GM18858 (cell line): ENCODE measurements at regions not wholly inside any gene's neighbourhood (a gene's known extent, or its start where the extent isn't known, plus 50 kb on each side); places are given as distances from the start of the nearest gene placed in this dataset.
"Not testable (repeated sequence)": the region's sequence is repeated elsewhere in the genome, so short reads cannot be mapped to it uniquely, and the experiment has no call there.

Experiments used
- ATAC-seq: cut with Tn5 transposase; IDR thresholded peaks from one replicate; pipeline ENCODE4 v1.9.1; 2021; ENCODE audit not compliant: unreplicated experiment

DNA sequence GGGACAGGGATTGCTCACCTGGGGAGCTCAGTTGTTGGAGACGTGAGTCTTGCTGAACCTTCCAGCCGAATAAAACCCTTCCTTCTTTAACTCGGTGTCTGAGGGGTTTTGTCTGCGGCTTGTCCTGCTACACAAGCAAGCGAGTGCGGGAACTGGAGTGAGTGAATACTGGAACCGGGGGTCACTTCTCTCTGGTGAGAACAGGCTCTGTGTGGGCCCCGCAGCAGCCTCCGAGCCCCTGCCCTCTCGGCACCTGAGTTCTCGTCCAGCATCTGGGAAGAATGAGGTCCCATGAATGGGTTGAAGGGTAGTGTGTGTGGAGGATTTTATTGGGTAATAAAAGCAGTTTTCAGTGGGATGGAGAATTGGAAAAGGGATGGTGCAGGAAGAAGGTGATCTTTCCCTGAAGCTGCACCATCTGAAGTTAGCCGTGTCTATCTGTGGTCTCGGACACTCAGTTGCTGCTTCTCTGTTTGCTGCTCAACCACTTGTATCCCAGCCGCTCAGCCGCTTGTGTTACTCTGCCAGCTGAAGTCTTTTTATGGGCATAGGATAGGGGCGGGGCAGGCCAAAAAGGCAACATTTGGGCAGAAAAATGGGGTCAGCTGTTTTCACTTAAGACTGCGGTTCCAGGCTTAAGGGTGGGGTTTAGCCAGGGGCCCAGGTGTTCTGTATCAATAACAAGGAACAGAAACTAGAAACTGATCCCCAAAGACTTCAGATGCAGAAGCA is 450.6 kb upstream of the CAMK1G start:
- ATAC-seq = no peak

DNA sequence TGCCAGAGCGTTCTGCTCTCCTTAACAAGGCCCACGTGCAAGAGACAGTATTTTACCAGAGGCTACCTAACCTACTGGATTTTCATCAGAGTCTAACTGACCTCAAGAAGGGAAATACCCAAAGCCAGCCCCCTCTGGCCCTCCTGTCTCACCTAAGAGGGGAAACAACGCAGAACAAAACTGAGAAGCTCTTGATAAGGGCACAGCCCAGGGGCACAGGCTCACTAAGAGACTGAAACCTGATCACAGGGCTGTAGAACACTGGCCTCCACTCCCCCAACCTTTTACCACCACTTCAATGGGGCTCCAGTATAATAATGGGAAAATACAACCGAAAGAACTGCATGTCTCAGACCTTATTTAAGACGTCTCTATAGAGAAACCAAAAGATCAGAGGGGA is 449.5 kb upstream of the CAMK1G start:
- no peak for ATAC-seq

DNA sequence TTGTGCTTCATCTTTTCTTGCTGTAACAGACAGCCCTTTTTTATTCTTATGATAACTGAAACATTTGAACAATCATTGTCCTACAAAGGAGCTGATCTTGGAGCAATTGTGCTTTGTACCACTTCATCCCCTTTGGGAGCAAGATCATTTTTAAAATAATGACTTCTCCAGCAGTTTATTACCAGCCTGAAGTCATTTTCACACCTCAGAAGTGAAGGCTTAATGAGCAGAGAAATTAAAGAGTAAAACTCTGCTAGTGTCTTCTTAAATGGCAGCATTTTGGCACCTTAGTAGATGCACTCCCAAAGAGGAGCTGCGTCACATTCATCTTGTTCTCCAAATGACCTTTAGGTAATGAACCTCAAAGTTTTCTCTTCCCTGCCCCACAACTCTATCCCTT is 439.6 kb upstream of the CAMK1G start:
- no peak for ATAC-seq

DNA sequence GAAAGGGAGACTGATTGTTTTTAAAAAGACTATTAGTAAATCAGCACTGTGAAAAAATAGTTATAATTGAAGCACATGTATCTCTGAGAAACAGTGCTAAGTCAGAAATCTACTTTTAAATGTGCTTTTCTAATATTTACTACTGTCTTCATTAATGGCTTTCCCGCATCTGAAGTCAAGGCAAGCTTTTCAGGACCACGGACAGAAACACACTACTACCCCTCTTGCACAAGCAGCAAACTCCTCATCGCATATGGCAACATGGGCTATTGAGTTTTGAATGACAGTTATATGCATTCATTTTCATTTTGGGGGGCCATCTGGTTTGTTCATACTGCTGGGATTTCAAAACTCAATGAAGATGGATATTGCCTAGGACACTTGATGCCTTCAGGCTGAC is 433.4 kb upstream of the CAMK1G start:
- ATAC-seq = no peak

DNA sequence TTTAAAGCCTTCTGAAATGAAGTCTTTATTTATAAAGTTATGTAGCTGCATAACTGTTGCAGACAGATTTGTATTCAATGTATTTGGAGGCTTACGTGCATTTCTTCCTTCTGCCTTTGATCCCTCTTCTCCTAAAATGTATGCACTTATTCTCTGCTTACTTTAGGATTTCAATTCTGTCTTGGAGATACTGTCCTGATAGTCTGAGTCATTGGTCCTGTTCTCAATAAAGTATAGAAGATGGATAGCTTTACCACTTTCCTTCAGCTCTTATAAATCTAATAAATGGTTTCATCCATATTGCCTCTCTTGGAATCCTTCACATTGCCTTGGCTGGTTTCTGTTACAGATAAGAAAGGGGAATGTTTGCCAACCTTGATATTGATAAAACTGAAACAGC is 430.1 kb upstream of the CAMK1G start:
- no peak for ATAC-seq

DNA sequence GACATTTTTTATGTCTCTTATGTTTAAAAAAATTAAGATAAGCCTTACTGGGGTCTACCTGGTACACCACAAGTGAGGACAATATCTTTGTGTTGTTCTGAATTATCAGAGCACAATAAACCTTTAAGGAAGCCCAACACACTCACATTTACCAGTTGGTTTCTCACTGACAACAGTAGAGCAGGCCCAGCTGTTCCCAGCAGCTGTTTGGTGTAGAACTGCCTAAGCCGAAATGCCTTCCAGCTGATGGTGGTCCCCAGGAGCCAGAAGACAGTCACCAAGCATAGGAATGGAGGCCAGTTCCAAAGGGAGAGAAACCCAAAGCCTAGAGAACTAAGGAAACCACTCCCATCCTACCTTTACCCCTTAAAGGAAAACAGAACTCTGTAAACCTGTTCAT is 428.6 kb upstream of the CAMK1G start:
- no peak for ATAC-seq

DNA sequence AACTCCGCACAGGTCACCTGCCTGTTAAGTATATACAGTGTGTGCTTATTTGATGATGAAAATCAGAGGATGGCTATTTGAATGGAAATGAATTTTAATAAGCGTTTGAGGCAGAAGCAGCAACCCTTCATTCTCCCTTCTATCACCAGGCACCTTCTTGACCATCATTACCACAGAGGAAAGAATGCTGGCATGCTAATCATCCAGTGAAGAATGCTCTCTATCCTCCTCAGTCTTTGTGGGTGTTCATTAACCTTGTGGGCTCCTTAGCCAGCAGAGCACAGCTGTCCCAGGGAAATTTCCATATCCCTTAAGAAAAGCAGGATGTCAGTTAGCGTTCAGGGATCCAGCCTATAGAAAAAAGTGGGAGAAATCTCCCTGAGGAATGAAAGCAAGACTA is 428.0 kb upstream of the CAMK1G start:
- ATAC-seq = no peak

DNA sequence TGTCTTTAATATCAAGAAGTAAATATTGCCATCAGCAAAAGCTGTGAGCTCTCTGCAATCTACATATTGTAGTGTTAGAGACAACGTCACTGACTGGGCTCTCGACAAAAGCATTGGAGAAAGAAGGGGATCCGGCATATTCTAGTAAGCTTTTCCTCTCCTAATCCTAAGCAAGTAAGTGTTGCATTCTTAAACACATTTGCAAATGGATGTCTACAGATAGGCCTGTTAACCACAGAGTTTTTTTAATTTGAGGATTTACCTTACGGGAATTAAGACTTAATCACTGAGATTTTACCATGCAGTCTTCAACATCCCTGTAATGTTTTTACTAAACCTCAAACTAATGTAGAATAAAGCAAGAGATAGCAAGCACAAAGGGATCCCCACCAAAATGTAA is 426.5 kb upstream of the CAMK1G start:
- ATAC-seq = no peak

DNA sequence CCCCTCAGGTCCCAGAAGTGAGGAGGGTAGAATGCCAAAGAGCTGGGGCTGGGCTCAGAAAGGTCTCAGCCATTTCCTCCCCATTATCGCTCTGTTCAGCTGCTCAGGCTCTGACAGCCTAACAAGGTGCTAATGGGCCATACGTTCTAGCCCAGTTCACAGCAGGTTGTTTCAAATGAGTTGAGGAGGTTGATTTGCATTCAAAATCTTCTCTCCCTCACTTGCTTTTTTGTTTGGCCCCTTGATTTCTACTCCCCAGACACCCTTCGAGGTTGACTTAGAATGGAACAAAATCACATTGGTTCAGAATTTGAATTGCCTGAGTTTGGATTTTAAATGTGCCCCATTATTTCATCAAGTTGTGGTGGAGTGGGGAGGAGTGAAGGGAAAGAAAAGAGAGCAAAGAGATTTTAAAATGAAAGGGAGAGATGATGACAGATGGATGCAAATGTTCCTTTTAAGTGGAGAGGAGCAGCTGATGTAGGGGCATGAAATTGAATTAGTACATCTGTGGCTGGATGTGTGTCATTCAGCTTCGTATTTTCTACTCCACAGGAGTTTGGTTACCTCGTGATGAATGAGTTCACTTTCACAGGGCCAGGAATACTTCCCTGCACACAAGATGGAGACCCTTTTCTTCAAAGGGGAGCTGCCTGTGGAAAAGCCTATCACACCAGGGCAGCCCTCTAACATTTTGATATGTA is 425.8 kb upstream of the CAMK1G start:
- no peak for ATAC-seq

DNA sequence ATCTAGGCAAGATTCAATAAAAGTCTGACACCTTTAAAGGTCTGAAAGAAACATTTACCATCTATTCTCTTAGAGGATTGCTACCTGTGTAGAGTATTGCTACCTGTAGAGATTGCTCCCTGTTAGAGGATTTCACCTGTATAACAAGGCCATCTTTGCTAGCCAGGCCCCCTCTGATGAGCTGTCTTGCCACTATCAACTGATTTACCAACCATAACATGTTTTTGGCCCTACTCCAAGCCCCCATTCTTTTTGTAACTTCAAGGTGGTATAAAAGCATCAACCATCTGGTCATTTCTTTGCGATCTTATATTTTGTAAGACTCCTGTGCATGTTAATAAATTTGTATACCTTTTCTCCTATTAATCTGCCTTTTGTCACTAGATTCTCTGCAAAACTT is 424.7 kb upstream of the CAMK1G start:
- ATAC-seq = no peak

DNA sequence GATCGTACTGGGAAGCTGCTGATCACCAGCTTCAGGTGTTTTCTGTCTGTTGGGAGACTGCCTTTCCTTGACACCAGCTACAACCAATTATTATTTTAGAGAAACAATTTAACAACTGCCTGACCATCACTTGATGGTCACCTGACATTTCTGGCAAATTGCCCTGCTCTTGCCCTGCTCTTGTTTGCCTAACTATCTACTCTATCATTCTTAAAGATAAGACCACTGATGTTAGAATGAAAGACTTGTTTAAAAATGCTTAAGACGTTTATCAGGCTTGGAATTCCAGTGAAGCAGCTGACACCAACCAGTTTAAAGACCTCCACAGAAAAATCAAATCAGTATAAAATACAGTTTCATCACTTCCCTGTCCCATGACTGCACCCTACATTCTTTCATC is 423.3 kb upstream of the CAMK1G start:
- no peak for ATAC-seq

DNA sequence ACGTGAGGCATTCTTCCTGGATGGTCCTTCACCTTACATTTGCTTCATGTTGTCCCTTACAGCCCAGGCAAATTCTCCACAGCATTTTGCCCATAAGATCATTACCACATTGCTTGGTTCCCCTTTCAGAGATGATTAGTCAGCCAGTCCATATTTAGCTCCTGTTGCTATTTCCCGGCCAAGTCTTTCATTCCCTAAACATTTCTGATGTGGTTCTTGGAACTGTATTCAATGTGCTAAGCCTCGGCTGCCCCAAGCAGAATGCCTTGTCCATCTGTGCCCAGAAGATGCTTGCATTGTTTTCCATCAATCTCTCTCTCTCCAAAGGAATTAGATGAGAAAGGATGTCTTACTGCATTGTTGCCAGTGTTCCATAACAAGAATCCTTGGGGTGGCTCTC is 420.9 kb upstream of the CAMK1G start:
- no peak for ATAC-seq

DNA sequence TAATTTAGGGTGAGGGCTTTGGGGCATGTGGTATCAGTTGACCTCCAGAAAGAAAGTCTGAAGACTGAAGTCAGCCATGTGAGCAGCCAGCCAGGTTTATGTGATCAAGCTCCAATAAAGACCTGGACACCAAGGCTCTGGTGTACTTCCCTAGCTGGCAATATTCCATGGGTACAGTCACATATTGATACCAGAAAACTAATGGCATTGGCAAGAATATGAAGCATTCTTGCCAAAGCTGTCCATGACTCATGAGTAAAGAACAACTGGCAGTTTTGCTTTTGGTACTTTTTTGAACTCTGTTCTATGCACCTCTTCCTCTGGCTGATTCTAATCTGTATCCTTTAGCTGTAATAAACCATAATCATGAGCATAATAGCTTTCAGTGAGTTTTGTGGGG is 415.3 kb upstream of the CAMK1G start:
- no peak for ATAC-seq

DNA sequence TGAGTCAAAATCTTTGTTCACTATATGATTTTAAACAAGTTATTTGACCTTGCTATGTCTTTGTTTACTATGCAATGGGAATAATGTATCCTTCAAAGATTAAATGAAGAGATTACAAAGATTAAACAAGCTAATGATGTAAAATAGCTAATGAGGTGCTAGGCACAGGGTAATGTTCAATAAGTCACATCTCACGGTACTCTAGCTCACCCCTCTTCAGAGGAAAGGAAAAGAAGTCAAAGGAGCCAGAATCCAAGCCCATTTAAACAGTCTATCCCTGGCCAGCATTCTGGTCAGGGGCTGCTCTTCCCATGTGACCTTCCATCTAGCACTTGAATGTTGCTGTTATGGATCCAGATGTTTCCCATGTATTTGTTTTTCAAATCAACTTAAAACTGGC is 412.4 kb upstream of the CAMK1G start:
- ATAC-seq = no peak

DNA sequence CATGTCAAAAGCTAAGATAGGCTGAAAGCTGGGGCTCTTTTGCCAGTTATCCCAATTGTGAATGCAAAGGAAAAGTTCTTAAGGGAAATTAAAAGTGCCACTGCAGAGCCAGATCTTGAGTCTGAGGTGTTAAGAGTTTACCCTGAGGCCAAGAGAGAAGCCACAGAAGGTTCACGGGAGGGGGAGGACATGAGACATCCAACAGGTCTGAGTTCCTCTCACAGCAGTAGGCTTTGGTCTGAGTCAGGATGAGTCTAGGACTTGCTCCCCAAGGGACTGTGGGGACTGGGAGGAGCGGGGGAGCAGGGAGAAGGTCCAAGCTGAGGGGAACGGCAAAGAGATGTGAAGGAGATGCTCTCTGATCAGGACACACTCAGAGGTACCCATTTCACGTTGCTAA is 411.2 kb upstream of the CAMK1G start:
- ATAC-seq = no peak

DNA sequence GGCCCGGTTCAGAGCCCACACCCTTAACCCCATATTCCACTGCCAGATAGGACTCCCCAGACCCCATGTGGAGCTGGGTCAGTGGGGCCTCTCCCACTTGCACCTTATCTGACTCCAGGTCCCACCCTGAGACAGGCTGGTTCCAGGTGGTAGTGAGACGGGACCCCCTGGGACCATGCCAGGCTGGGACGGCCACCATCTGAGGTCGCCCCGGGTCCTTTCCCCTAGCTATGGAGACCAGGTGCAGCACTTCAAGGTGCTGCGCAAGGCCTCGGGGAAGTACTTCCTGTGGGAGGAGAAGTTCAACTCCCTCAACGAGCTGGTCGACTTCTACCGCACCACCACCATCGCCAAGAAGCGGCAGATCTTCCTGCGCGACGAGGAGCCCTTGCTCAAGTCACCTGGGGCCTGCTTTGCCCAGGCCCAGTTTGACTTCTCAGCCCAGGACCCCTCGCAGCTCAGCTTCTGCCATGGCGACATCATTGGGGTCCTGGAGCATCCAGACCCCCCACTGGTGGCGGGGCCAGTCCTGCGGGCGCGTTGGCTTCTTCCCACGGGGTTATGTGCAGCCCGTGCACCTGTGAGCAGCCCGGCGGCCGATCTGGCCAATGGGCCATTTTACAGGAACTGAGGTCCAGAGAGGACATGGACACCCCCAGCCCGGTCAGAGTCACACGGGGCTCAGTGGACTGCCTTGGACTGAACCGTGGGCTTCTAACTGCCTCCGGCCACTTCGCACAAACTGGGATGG is 410.5 kb upstream of the CAMK1G start:
- ATAC-seq = not testable (repeated sequence)

DNA sequence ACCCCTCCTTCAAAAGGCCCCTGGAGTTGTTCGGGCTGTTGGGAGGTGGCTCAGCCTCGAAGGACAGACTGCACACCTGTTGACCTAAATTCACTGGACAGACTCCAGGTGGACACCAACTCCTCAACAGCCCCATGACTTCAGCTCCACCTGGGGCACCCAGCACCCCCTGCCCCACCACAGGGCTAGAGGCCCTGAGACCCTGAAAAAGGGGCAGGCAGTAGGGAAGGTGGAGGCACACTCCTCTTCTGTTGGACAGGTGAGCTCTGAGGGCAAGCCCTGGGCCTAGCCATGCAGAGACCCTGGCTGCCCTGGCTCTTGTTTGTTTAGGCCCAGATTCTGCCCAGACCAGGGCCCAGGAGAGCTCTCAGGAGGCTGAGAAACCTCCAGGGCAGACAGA is 409.7 kb upstream of the CAMK1G start:
- ATAC-seq = not testable (repeated sequence)

DNA sequence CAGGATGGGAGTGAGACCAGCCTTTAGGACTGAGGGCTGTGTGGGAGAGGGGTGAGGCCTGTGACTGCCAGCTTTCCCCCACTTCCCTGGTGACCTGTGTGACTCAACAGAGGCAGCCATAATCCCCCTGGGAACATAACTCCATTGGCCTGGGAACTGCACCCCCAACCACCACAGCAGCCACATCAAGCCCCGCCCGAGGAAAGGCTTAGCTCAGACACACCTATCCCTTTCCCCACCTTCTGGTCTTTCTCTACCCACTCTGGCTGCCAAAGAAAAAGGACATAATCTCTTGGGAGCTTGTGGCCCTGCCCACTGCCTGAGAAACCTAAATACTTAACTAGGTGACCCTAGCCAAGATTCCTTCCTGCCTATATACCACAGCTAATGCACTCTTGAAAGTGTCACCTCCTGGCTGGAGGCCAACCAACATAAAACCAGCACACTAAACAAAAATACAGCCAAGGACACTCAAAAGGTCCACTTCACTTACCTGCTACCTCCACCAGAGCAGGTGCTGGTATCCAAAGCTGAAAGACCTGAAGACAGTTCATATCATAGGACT is 406.6 kb upstream of the CAMK1G start:
- ATAC-seq = no peak

DNA sequence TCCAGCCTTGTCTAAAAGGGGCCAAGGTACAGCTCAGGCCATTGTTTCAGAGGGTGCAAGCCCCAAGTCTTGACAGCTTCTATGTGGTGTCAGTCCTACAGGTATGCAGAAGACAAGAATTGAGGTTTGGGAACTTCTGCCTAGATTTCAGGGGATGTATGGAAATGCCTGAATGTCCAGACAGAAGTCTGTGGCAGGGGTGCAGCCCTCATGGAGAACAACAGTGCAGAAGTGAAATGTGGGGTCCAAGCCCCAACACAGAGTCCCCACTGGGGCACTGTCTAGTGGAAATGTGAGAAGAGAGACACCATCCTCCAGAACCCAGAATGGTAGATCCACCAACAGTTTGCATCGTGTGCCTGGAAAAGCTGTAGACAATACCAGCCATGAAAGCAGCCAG is 400.3 kb upstream of the CAMK1G start:
- ATAC-seq = no peak

DNA sequence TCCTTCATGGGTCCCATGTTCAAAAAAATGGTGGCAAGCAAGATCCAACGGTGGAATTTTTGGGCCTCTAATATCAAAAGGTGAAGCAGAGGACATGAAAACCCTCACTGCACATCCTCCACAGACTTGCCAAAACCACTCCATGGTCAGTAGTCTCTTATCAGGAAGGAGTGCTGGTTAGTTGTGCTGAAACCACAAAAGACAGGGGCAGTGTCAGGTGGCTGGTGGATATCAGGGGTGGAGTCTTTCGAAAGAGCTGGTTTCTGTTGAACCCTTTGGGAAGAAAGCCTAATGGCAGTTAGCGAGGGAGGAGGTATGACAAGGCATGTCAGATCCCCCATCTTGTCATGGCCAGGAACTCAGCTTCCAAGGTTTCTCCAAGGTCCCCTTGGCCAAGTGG is 395.9 kb upstream of the CAMK1G start:
- no peak for ATAC-seq

DNA sequence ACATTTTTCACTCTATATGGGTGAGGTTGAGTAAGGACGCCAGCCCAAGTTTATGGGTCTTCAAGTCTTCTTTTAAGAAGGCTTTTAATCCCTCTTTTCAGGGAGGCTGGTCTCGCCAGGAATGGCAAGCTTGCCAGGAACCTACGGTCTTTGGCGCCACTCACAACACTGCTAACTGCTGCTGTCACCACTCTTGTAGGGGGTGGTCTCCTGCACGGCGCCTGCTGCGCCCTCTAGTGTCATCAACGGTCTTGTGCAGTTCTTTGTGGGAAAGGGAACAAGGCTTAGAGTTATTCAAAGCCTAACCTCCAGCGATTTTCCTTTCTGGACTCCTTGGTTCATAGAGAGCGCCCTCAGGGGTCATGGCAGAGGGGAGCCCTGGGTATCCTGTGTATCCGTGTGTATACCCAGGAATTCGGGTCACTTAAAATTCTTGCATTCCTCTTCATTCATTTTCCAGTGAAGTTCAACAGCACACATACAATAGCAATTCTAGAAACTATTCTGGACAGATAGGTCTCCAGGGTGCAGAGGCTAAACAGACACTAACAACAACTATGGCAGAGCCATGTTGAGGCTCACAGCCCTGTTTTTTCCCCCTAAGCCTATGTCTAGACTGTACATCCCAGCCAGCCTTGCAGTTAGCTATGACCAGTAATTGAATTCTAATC is 392.8 kb upstream of the CAMK1G start:
- ATAC-seq = no peak
